ENCODE measurements at regions not wholly inside any gene's neighbourhood (a gene's known extent, or its start where the extent isn't known, plus 50 kb on each side); places are given as distances from the start of the nearest gene placed in this dataset.

DNA sequence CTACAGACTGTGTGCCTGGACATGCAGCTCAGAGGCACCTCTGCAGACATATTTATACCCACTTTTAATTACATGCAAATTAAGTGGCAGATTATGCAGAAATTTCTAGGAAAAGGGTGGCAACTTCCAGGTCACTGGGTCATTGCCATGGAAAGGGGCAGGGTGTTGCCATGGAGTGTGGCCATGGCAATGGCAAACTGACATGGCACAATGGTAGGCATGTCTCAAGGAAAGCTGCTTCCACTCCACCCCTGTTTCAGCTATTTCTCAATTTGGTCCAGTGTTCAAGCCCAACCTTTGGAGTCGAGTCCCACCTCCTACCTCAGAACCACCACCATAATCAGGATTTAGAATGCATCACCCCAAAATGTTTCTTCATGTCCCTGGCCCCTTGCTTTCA lies 170.7 kb upstream of the TSHZ3 start:
- 83 to 88% methylated on average over 1 of the region's 1 CpG for WGBS, 2 donors

GRCh38 chr19:31520633-31521032 lies 171.4 kb upstream of the TSHZ3 start:
- DNase-seq (no peak), ATAC-seq (ENCODE audit: low FRiP score in 2 of 2) (no peak)
- peaks cover 0 to 9% (median 5%) of the 10 kb centered on the region in 4 donors for H3K9me3 ChIP-seq
- TF ChIP-seq POLR2A (IDR thresholded peaks at IDR 0.05) = no peak
- no peak for TF ChIP-seq CTCF (IDR thresholded peaks at IDR 0.05)
- TF ChIP-seq EP300 (IDR thresholded peaks at IDR 0.05) = no peak
- TF ChIP-seq POLR2AphosphoS5 (IDR thresholded peaks at IDR 0.05) = no peak
- no peaks in the 10 kb centered on the region for H3K36me3 ChIP-seq
- no peaks in the 10 kb centered on the region for H3K27me3 ChIP-seq
- H3K4me1 ChIP-seq = no peaks in the 10 kb centered on the region
- H3K27ac ChIP-seq = no peak overlapping the region
- H3K4me3 ChIP-seq = no peak overlapping the region

More for the DNA sequence above, 170.7 kb upstream of the TSHZ3 start:
- Histone ChIP-seq H3K27me3 (no peaks in the 10 kb centered on the region), H3K4me3 (no peak overlapping the region), H3K9me3 (peaks cover 0 to 4% (median 2%) of the 10 kb centered on the region in 4 donors), H3K36me3 (no peaks in the 10 kb centered on the region), H3K27ac (no peak overlapping the region), H3K4me1 (no peaks in the 10 kb centered on the region)
- no peak for ATAC-seq (ENCODE audit: low FRiP score in 2 of 2)
- no peak for DNase-seq
- TF ChIP-seq POLR2A (IDR thresholded peaks at IDR 0.05) (no peak), CTCF (IDR thresholded peaks at IDR 0.05) (no peak), POLR2AphosphoS5 (IDR thresholded peaks at IDR 0.05) (no peak), EP300 (IDR thresholded peaks at IDR 0.05) (no peak)

DNA sequence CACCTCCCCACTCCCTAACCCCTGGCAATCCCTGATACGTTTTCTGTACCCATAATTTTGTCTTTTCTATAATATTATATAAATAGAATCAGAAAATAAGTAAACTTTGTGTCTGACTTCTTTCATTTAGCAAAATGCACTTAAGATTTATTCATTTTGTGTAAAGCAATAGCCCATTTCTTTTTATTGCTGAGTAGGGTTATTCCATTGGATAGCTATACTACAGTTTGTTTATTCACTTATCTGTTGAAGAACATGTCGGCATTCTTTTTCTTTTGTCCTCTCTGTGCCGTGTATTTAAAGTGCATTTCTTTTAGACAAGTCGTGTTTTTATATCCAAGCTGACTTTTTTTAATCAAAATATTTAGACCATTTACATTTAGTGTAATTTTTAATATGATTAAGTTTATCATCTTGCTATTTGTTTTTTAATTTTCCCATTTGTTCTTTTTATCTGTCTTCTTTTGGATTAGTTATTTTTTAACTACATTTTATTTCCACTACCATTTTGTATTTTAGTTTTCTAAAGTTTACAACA lies 176.4 kb upstream of the TSHZ3 start:
- Histone ChIP-seq H3K4me1 (no peaks in the 10 kb centered on the region), H3K4me3 (no peak overlapping the region), H3K9me3 (peaks cover 0 to 20% (median 10%) of the 10 kb centered on the region in 4 donors), H3K27ac (no peak overlapping the region), H3K36me3 (no peaks in the 10 kb centered on the region), H3K27me3 (no peaks in the 10 kb centered on the region)
- TF ChIP-seq POLR2AphosphoS5 (IDR thresholded peaks at IDR 0.05) (no peak), EP300 (IDR thresholded peaks at IDR 0.05) (no peak), POLR2A (IDR thresholded peaks at IDR 0.05) (no peak), CTCF (IDR thresholded peaks at IDR 0.05) (no peak)
- 82 to 86% methylated on average over 4 of the region's 4 CpGs for WGBS, 2 donors
- DNase-seq = no peak
- ATAC-seq (ENCODE audit: low FRiP score in 2 of 2) = no peak

- Histone ChIP-seq H3K27ac (no peak overlapping the region), H3K4me1 (no peaks in the 10 kb centered on the region), H3K9me3 (peaks cover 0 to 20% (median 10%) of the 10 kb centered on the region in 4 donors), H3K36me3 (no peaks in the 10 kb centered on the region), H3K4me3 (no peak overlapping the region), H3K27me3 (no peaks in the 10 kb centered on the region)
- ATAC-seq (ENCODE audit: low FRiP score in 2 of 2) (no peak), DNase-seq (no peak)
- TF ChIP-seq POLR2A (IDR thresholded peaks at IDR 0.05) (no peak), CTCF (IDR thresholded peaks at IDR 0.05) (no peak), POLR2AphosphoS5 (IDR thresholded peaks at IDR 0.05) (no peak), EP300 (IDR thresholded peaks at IDR 0.05) (no peak)
Observed at GRCh38 chr19:31527443-31527842, 178.2 kb upstream of the TSHZ3 start.

DNA sequence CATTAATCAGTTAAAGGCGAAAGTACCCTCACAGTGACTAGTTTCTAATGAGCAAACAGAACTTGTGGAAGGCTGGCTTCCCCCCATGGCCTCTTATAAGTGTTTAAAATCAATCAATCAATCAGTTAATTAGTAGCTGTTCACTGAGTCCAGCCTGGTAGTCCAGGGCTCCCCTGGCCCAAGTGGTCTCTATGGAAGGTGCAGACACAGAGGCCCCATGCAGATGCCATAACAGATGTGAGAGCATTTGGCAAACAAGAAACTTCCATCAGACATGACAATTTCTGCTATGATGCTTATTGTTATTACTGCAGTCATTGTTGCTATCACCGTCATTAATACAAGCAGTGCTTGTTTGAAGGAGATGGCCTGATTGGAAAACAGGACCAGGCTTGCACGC lies 179.0 kb upstream of the TSHZ3 start:
- WGBS, 2 donors = 88 to 94% methylated on average over 3 of the region's 3 CpGs
- no peak for ATAC-seq (ENCODE audit: low FRiP score in 2 of 2)
- Histone ChIP-seq H3K4me3 (no peak overlapping the region), H3K36me3 (no peaks in the 10 kb centered on the region), H3K9me3 (peaks cover 0 to 20% (median 10%) of the 10 kb centered on the region in 4 donors), H3K4me1 (no peaks in the 10 kb centered on the region), H3K27ac (no peak overlapping the region), H3K27me3 (no peaks in the 10 kb centered on the region)
- no peak for TF ChIP-seq EP300 (IDR thresholded peaks at IDR 0.05)
- no peak for TF ChIP-seq POLR2AphosphoS5 (IDR thresholded peaks at IDR 0.05)
- TF ChIP-seq POLR2A (IDR thresholded peaks at IDR 0.05) = no peak
- TF ChIP-seq CTCF (IDR thresholded peaks at IDR 0.05) = no peak
- DNase-seq = no peak

Data from upper lobe of left lung (tissue), 6 donors.